ENCODE measurements at regions not wholly inside any gene's neighbourhood (a gene's known extent, or its start where the extent isn't known, plus 50 kb on each side); places are given as distances from the start of the nearest gene placed in this dataset.

DNA sequence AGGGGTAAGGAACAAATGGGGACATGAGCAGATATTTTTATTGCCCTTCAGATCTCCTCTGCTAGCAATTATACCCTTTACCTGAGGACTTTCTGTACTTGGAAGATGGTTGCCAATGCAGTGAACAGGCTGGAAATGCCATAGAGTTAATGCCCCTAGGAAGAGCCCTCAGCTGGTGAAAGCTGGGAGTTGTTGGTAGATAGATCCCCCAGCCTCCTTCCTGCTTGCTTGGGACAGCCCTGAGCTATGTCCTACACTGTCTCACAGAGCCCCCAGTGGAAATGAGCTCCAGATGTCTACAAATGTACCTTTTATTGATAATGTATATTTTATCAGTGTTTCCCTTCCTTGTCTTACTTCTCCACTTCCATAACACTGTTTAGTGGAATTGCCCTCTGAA is 87.6 kb upstream of the PAK5 start:
- no peaks in the 10 kb centered on the region for H3K27me3 ChIP-seq (ENCODE audit: control insufficient read depth in 5 of 5, insufficient read depth in 4 of 5, low read length in 5 of 5)
- H3K4me1 ChIP-seq (ENCODE audit: control insufficient read depth in 5 of 5, insufficient read depth in 5 of 5, low read length in 5 of 5), result peaks cover 0 to 6% (median 0%) of the 10 kb centered on the region in 5 donors
- no peaks in the 10 kb centered on the region for H3K36me3 ChIP-seq (ENCODE audit: control insufficient read depth in 5 of 5, insufficient read depth in 5 of 5, low read length in 5 of 5)
- H3K4me3 ChIP-seq (ENCODE audit: low read depth in 1 of 5, low read length in 5 of 5), result no peak overlapping the region
- H3K9ac ChIP-seq (ENCODE audit: low read length in 5 of 5), result no peak overlapping the region
- H3K9me3 ChIP-seq (ENCODE audit: control insufficient read depth in 5 of 5, low read length in 5 of 5), result no peaks in the 10 kb centered on the region
- H3K27ac ChIP-seq (ENCODE audit: low read depth, low read length), result no peak overlapping the region

DNA sequence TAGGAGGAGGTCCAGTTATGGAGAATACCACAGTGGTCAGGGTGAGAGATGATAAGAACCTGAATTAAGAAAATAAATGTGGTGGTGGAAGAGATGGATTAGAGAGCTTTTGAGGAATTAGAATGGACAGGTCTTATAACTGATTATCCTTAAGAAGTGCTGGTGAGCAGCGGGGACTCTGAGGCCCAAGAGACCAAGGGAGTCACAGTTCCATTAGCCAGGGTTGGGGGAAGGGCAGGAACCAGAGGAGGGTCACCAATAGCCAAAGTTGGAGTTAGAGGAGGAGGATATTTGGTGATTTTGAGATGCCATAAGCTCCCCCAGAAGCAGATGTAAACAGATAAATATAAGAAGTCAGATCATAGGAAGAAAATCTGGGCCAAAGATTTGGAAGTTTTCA is 87.1 kb upstream of the PAK5 start:
- no peak overlapping the region for H3K4me3 ChIP-seq (ENCODE audit: low read depth in 1 of 5, low read length in 5 of 5)
- H3K4me1 ChIP-seq (ENCODE audit: control insufficient read depth in 5 of 5, insufficient read depth in 5 of 5, low read length in 5 of 5), result peaks cover 0 to 6% (median 0%) of the 10 kb centered on the region in 5 donors
- H3K27me3 ChIP-seq (ENCODE audit: control insufficient read depth in 5 of 5, insufficient read depth in 4 of 5, low read length in 5 of 5), result no peaks in the 10 kb centered on the region
- H3K9ac ChIP-seq (ENCODE audit: low read length in 5 of 5), result no peak overlapping the region
- no peak overlapping the region for H3K27ac ChIP-seq (ENCODE audit: low read depth, low read length)
- H3K9me3 ChIP-seq (ENCODE audit: control insufficient read depth in 5 of 5, low read length in 5 of 5), result no peaks in the 10 kb centered on the region
- H3K36me3 ChIP-seq (ENCODE audit: control insufficient read depth in 5 of 5, insufficient read depth in 5 of 5, low read length in 5 of 5), result no peaks in the 10 kb centered on the region

DNA sequence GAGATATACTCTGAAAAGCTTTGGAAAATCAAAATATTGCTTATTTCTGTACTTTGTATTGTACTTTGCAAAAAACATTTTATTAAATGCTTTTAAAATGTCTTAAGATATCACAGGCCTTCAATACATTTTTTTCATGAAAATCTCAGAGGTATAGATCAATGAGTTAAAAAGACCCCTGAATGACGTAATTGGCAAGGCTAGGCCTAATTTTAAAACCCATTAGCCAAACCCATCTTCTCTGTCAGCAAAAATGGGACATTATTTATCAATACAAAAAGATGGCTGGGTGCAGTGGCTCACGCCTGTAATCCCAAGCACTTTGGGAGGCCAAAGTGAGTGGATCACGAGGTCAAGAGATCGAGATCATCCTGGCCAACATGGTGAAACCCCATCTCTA is 84.8 kb upstream of the PAK5 start:
- no peaks in the 10 kb centered on the region for H3K9me3 ChIP-seq (ENCODE audit: control insufficient read depth in 5 of 5, low read length in 5 of 5)
- peaks cover 0 to 9% (median 0%) of the 10 kb centered on the region in 5 donors for H3K4me1 ChIP-seq (ENCODE audit: control insufficient read depth in 5 of 5, insufficient read depth in 5 of 5, low read length in 5 of 5)
- H3K27ac ChIP-seq (ENCODE audit: low read depth, low read length), result no peak overlapping the region
- H3K36me3 ChIP-seq (ENCODE audit: control insufficient read depth in 5 of 5, insufficient read depth in 5 of 5, low read length in 5 of 5), result no peaks in the 10 kb centered on the region
- H3K27me3 ChIP-seq (ENCODE audit: control insufficient read depth in 5 of 5, insufficient read depth in 4 of 5, low read length in 5 of 5), result no peaks in the 10 kb centered on the region
- H3K9ac ChIP-seq (ENCODE audit: low read length in 5 of 5), result no peak overlapping the region
- H3K4me3 ChIP-seq (ENCODE audit: low read depth in 1 of 5, low read length in 5 of 5), result no peak overlapping the region

DNA sequence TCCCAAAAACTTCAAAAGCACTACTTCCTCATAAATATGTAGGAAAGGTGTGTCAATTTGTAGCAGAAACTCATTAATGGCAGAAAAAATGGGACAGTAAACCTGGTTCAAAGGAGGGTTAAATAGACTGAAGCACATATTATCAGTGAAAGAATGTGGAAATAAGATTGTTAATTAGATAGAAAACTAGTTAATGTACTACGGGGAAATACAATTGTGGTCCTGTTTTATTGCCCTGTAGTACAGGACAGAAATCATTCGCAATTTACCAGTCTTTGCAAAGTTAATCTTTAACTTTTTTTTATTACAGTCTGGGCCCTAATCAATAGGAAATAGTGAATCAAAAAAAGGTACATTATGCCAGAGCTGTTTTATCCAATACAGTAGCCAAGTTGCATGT is 82.0 kb upstream of the PAK5 start:
- no peak overlapping the region for H3K27ac ChIP-seq (ENCODE audit: low read depth, low read length)
- H3K4me1 ChIP-seq (ENCODE audit: control insufficient read depth in 5 of 5, insufficient read depth in 5 of 5, low read length in 5 of 5), result peaks cover 0 to 3% (median 0%) of the 10 kb centered on the region in 5 donors
- H3K9ac ChIP-seq (ENCODE audit: low read length in 5 of 5), result no peak overlapping the region
- no peaks in the 10 kb centered on the region for H3K9me3 ChIP-seq (ENCODE audit: control insufficient read depth in 5 of 5, low read length in 5 of 5)
- no peak overlapping the region for H3K4me3 ChIP-seq (ENCODE audit: low read depth in 1 of 5, low read length in 5 of 5)
- H3K27me3 ChIP-seq (ENCODE audit: control insufficient read depth in 5 of 5, insufficient read depth in 4 of 5, low read length in 5 of 5), result no peaks in the 10 kb centered on the region
- no peaks in the 10 kb centered on the region for H3K36me3 ChIP-seq (ENCODE audit: control insufficient read depth in 5 of 5, insufficient read depth in 5 of 5, low read length in 5 of 5)

DNA sequence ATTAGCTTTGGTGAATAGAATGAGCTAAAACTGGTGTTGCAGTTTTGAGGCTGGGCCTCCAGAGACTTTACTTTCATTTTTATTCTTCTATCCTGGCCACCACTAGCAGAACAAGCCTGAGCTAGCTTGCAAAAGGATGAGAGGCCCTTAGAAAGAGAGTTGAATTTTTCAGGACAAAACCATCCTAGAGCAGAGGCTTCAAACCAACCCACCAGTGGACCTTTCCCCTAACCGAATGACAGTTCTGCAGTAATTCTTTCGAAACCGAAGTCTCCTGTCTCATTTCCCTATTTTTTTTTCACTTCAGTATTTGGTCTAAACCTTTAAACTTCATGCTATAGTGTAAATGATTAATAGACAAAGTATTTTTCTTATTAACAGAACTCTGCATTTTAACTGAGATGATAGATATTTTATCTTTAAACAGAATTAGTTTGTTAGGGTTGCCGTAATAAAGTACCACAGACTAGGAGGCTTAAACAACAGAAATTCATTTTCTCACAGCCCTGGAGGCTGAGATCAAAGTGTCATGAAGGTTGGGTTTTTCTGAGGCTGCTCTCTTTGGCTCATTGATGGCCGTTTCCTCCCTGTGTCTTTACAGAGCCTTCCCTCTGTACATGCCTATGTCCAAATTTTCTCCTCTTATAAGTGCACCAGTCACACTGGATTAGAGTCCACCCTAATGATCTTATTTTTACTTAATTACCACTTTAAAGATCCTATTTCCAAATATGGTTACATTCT is 80.6 kb upstream of the PAK5 start:
- H3K4me3 ChIP-seq (ENCODE audit: low read depth in 1 of 5, low read length in 5 of 5), result no peak overlapping the region
- no peaks in the 10 kb centered on the region for H3K36me3 ChIP-seq (ENCODE audit: control insufficient read depth in 5 of 5, insufficient read depth in 5 of 5, low read length in 5 of 5)
- no peak overlapping the region for H3K9ac ChIP-seq (ENCODE audit: low read length in 5 of 5)
- H3K27me3 ChIP-seq (ENCODE audit: control insufficient read depth in 5 of 5, insufficient read depth in 4 of 5, low read length in 5 of 5), result no peaks in the 10 kb centered on the region
- H3K4me1 ChIP-seq (ENCODE audit: control insufficient read depth in 5 of 5, insufficient read depth in 5 of 5, low read length in 5 of 5), result peaks cover 0 to 3% (median 0%) of the 10 kb centered on the region in 5 donors
- H3K27ac ChIP-seq (ENCODE audit: low read depth, low read length), result no peak overlapping the region
- no peaks in the 10 kb centered on the region for H3K9me3 ChIP-seq (ENCODE audit: control insufficient read depth in 5 of 5, low read length in 5 of 5)

DNA sequence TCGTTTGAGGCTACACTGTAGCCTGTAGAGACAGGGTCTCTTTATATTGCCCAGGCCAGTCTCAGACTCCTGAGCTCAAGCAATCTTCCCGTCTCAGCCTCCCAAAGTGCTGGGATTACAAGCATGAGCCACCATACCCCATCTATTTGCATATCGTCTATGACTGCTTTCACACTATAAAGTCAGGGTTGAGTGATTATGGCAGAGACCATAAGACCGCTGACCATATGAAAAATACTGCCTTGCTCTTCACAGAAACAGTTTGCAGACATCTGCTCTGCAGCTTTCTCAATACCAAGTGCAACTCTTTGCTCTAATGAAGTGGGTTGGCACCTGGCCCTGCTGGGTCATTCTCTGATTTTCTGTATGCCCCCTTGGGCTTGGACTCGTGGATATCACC is 79.5 kb upstream of the PAK5 start:
- H3K27me3 ChIP-seq (ENCODE audit: control insufficient read depth in 5 of 5, insufficient read depth in 4 of 5, low read length in 5 of 5), result no peaks in the 10 kb centered on the region
- no peak overlapping the region for H3K9ac ChIP-seq (ENCODE audit: low read length in 5 of 5)
- no peaks in the 10 kb centered on the region for H3K9me3 ChIP-seq (ENCODE audit: control insufficient read depth in 5 of 5, low read length in 5 of 5)
- no peak overlapping the region for H3K27ac ChIP-seq (ENCODE audit: low read depth, low read length)
- no peak overlapping the region for H3K4me3 ChIP-seq (ENCODE audit: low read depth in 1 of 5, low read length in 5 of 5)
- peaks cover 0 to 3% (median 0%) of the 10 kb centered on the region in 5 donors for H3K4me1 ChIP-seq (ENCODE audit: control insufficient read depth in 5 of 5, insufficient read depth in 5 of 5, low read length in 5 of 5)
- H3K36me3 ChIP-seq (ENCODE audit: control insufficient read depth in 5 of 5, insufficient read depth in 5 of 5, low read length in 5 of 5), result no peaks in the 10 kb centered on the region

DNA sequence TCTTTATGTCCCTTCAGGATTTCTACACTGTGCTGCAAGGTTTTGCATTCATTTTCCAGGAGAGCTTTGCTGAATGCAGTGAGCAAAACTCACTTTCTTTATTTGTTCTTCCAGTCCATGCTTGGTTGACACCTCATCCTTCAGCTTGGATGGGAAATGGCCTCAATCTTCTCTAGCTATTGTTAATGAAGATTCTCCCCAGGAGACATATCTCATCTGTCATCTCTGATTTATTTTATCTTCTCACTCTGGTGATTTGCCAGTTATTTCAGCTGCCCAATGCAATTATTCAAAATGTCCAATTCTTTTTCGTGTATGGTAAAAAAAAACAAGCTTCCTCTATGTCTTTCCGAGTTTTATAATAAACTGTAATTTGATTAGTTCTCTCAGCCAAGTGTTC is 77.9 kb upstream of the PAK5 start:
- Histone ChIP-seq H3K4me1 (ENCODE audit: control insufficient read depth in 5 of 5, insufficient read depth in 5 of 5, low read length in 5 of 5) (peaks cover 0 to 3% (median 0%) of the 10 kb centered on the region in 5 donors), H3K36me3 (ENCODE audit: control insufficient read depth in 5 of 5, insufficient read depth in 5 of 5, low read length in 5 of 5) (no peaks in the 10 kb centered on the region), H3K27me3 (ENCODE audit: control insufficient read depth in 5 of 5, insufficient read depth in 4 of 5, low read length in 5 of 5) (no peaks in the 10 kb centered on the region), H3K4me3 (ENCODE audit: low read depth in 1 of 5, low read length in 5 of 5) (no peak overlapping the region), H3K9me3 (ENCODE audit: control insufficient read depth in 5 of 5, low read length in 5 of 5) (no peaks in the 10 kb centered on the region), H3K27ac (ENCODE audit: low read depth, low read length) (no peak overlapping the region), H3K9ac (ENCODE audit: low read length in 5 of 5) (no peak overlapping the region)

GRCh38 chr20:9912858-9913434 is 74.1 kb upstream of the PAK5 start:
- Histone ChIP-seq H3K27me3 (ENCODE audit: control insufficient read depth in 5 of 5, insufficient read depth in 4 of 5, low read length in 5 of 5) (peaks cover 0 to 6% (median 0%) of the 10 kb centered on the region in 5 donors), H3K4me1 (ENCODE audit: control insufficient read depth in 5 of 5, insufficient read depth in 5 of 5, low read length in 5 of 5) (no peaks in the 10 kb centered on the region), H3K9ac (ENCODE audit: low read length in 5 of 5) (no peak overlapping the region), H3K9me3 (ENCODE audit: control insufficient read depth in 5 of 5, low read length in 5 of 5) (no peaks in the 10 kb centered on the region), H3K36me3 (ENCODE audit: control insufficient read depth in 5 of 5, insufficient read depth in 5 of 5, low read length in 5 of 5) (no peaks in the 10 kb centered on the region), H3K27ac (ENCODE audit: low read depth, low read length) (no peak overlapping the region), H3K4me3 (ENCODE audit: low read depth in 1 of 5, low read length in 5 of 5) (no peak overlapping the region)

GRCh38 chr20:9912290-9912689 is 73.4 kb upstream of the PAK5 start:
- no peak overlapping the region for H3K27ac ChIP-seq (ENCODE audit: low read depth, low read length)
- H3K36me3 ChIP-seq (ENCODE audit: control insufficient read depth in 5 of 5, insufficient read depth in 5 of 5, low read length in 5 of 5), result no peaks in the 10 kb centered on the region
- peaks cover 0 to 2% (median 0%) of the 10 kb centered on the region in 5 donors for H3K4me1 ChIP-seq (ENCODE audit: control insufficient read depth in 5 of 5, insufficient read depth in 5 of 5, low read length in 5 of 5)
- H3K27me3 ChIP-seq (ENCODE audit: control insufficient read depth in 5 of 5, insufficient read depth in 4 of 5, low read length in 5 of 5), result peaks cover 0 to 8% (median 0%) of the 10 kb centered on the region in 5 donors
- H3K4me3 ChIP-seq (ENCODE audit: low read depth in 1 of 5, low read length in 5 of 5), result no peak overlapping the region
- no peaks in the 10 kb centered on the region for H3K9me3 ChIP-seq (ENCODE audit: control insufficient read depth in 5 of 5, low read length in 5 of 5)
- no peak overlapping the region for H3K9ac ChIP-seq (ENCODE audit: low read length in 5 of 5)

DNA sequence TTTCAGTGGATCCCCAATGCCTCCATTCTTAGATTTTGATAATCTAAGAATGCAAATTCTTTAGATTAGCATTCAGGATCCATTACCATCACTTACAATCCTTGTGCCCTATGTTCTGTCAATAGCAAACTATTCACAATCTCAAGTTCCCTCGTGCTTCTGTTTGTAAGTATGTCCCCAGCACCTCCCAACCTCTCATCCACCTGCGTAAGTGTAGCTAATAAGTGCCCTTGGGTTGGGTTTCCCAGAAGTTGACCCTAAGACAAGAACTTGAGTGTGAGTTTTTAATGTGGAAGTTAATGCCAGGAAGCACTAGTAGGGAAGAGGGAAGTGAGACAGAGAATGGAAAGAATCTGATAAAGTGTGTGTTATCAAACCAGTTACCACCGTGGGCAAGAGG is 72.6 kb upstream of the PAK5 start:
- Histone ChIP-seq H3K36me3 (ENCODE audit: control insufficient read depth in 5 of 5, insufficient read depth in 5 of 5, low read length in 5 of 5) (no peaks in the 10 kb centered on the region), H3K27me3 (ENCODE audit: control insufficient read depth in 5 of 5, insufficient read depth in 4 of 5, low read length in 5 of 5) (peaks cover 0 to 8% (median 0%) of the 10 kb centered on the region in 5 donors), H3K27ac (ENCODE audit: low read depth, low read length) (no peak overlapping the region)

More for the DNA sequence above, 72.6 kb upstream of the PAK5 start:
- peaks cover 0 to 2% (median 0%) of the 10 kb centered on the region in 5 donors for H3K4me1 ChIP-seq (ENCODE audit: control insufficient read depth in 5 of 5, insufficient read depth in 5 of 5, low read length in 5 of 5)
- H3K9me3 ChIP-seq (ENCODE audit: control insufficient read depth in 5 of 5, low read length in 5 of 5), result no peaks in the 10 kb centered on the region
- H3K4me3 ChIP-seq (ENCODE audit: low read depth in 1 of 5, low read length in 5 of 5), result no peak overlapping the region
- no peak overlapping the region for H3K9ac ChIP-seq (ENCODE audit: low read length in 5 of 5)
